ENCODE measurements at regions not wholly inside any gene's neighbourhood (a gene's known extent, or its start where the extent isn't known, plus 50 kb on each side); places are given as distances from the start of the nearest gene placed in this dataset.

DNA sequence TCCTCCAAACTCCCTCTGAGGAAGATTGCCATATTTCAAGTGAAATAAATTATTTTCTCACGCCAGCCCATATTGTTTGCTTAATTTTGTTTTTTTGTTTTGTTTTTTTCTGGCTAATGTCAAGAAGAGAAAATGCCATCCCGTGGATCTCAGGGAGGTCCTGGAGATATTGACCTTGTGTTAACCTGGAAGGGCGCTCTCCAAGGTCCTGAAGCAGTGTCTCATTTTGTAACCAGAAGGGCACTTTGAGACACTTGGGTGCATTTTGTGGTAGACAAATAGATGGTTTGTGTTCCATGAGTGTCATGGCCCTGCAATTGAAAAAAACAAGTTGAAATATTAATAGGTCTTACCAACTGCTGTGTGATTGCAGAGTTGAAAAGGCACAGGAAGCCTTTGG lies 268.9 kb downstream of the SUDS3 start:
- no peaks in the 10 kb centered on the region for H3K36me3 ChIP-seq (replicated peaks in 1 of 2; ENCODE audit: control insufficient read depth in 1 of 2, insufficient read depth in 2 of 2, low read length in 2 of 2)
- no peak overlapping the region for H3K27ac Mint-ChIP-seq
- H3K36me3 Mint-ChIP-seq = no peaks in the 10 kb centered on the region
- no peak overlapping the region for H2AFZ ChIP-seq (ENCODE audit: insufficient read depth, low read depth, low read length, poor library complexity, severe bottlenecking)
- H3K4me3 Mint-ChIP-seq = no peak overlapping the region
- no peak overlapping the region for H3K4me2 ChIP-seq (replicated peaks; ENCODE audit: extremely low read depth, low read length, poor library complexity, severe bottlenecking)
- H3K27me3 Mint-ChIP-seq (ENCODE audit: low read depth in 3 of 3) = peaks cover 0 to 2% (median 0%) of the 10 kb centered on the region in 3 donors
- TF ChIP-seq, protein P1, sequence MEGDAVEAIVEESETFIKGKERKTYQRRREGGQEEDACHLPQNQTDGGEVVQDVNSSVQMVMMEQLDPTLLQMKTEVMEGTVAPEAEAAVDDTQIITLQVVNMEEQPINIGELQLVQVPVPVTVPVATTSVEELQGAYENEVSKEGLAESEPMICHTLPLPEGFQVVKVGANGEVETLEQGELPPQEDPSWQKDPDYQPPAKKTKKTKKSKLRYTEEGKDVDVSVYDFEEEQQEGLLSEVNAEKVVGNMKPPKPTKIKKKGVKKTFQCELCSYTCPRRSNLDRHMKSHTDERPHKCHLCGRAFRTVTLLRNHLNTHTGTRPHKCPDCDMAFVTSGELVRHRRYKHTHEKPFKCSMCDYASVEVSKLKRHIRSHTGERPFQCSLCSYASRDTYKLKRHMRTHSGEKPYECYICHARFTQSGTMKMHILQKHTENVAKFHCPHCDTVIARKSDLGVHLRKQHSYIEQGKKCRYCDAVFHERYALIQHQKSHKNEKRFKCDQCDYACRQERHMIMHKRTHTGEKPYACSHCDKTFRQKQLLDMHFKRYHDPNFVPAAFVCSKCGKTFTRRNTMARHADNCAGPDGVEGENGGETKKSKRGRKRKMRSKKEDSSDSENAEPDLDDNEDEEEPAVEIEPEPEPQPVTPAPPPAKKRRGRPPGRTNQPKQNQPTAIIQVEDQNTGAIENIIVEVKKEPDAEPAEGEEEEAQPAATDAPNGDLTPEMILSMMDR (IDR thresholded peaks at IDR 0.05) = no peak
- DNase-seq = no peak
- H3K4me1 ChIP-seq (ENCODE audit: control insufficient read depth in 1 of 2, insufficient read depth in 2 of 2, low read length in 2 of 2) = no peaks in the 10 kb centered on the region
- H3K79me2 ChIP-seq (ENCODE audit: insufficient read depth, low read length) = no peaks in the 10 kb centered on the region
- H3K27me3 ChIP-seq (ENCODE audit: control insufficient read depth in 2 of 2, insufficient read depth in 2 of 2, low read length in 2 of 2) = no peaks in the 10 kb centered on the region
- no peak overlapping the region for H3K4me3 ChIP-seq (replicated peaks in 1 of 3; ENCODE audit: low read depth in 2 of 3, low read length in 3 of 3)
- peaks cover 0 to 9% (median 1%) of the 10 kb centered on the region in 7 donors for H3K9me3 Mint-ChIP-seq
- intact Hi-C loops (cut with micrococcal nuclease) = no loop called here
- no peak overlapping the region for H3K27ac ChIP-seq (ENCODE audit: low read depth in 1 of 2, low read length in 2 of 2)
- no peaks in the 10 kb centered on the region for H4K20me1 ChIP-seq (ENCODE audit: insufficient read depth, low read length)
- no peak overlapping the region for H3K9ac ChIP-seq (ENCODE audit: insufficient read depth, low read length, poor library complexity, severe bottlenecking)
- WGBS (ENCODE audit: insufficient coverage) = 22% methylated on average over 1 of the region's 3 CpGs
- no peaks in the 10 kb centered on the region for H3K9me3 ChIP-seq (replicated peaks in 1 of 2; ENCODE audit: control insufficient read depth in 1 of 2, insufficient read depth in 1 of 2, low read length in 2 of 2)
- H3K4me1 Mint-ChIP-seq = no peaks in the 10 kb centered on the region

DNA sequence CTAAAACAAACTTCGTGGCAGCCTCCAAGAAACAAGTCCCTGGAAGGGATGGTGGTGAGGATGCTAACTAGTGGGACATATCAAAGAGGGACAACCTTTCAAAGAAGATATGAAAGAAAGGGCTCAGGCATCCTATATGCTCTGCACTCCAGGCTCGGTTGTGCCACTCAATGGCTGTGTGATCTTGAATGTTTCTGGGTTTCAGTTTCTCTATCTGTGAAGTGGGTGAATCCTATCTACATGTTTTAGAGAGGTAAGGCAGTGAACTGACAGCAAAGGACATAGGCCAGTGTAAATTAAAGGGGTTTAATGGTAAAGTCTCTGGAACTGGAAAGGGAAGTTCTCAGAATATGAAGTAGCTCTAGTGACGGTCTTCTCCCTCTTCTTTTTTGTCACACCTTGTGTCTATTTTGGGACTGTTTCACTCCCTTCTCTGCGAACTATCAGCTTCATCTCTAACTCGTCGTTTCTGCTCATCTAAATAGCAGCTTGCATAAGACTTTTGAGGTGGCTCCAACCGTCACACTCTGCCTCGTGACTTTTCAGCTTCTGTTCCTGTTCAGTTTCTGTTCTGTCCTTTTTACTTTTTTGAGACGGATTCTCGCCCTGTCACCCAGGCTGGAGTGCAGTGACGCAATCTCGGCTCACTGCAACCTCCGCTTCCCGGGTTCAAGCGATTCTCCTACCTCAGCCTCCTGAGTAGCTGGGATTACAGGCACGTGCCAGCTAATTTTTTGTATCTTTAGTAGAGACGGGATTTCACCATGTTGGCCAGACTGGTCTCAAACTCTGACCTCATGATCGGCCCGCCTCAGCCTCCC lies 273.6 kb downstream of the SUDS3 start:
- H3K27me3 ChIP-seq (ENCODE audit: control insufficient read depth in 2 of 2, insufficient read depth in 2 of 2, low read length in 2 of 2) = no peaks in the 10 kb centered on the region
- H3K79me2 ChIP-seq (ENCODE audit: insufficient read depth, low read length) = no peaks in the 10 kb centered on the region
- no peak overlapping the region for H3K4me2 ChIP-seq (replicated peaks; ENCODE audit: extremely low read depth, low read length, poor library complexity, severe bottlenecking)
- H3K36me3 ChIP-seq (replicated peaks in 1 of 2; ENCODE audit: control insufficient read depth in 1 of 2, insufficient read depth in 2 of 2, low read length in 2 of 2) = no peaks in the 10 kb centered on the region
- no peak for DNase-seq
- 88% methylated on average over 18 of the region's 19 CpGs for WGBS (ENCODE audit: insufficient coverage)
- Mint-ChIP-seq H3K4me1 (no peaks in the 10 kb centered on the region), H3K27me3 (ENCODE audit: low read depth in 3 of 3) (no peaks in the 10 kb centered on the region), H3K4me3 (no peak overlapping the region), H3K27ac (no peak overlapping the region), H3K36me3 (no peaks in the 10 kb centered on the region), H3K9me3 (peaks cover 0 to 6% (median 1%) of the 10 kb centered on the region in 7 donors)
- no peaks in the 10 kb centered on the region for H3K4me1 ChIP-seq (ENCODE audit: control insufficient read depth in 1 of 2, insufficient read depth in 2 of 2, low read length in 2 of 2)
- H4K20me1 ChIP-seq (ENCODE audit: insufficient read depth, low read length) = no peaks in the 10 kb centered on the region
- no peak overlapping the region for H2AFZ ChIP-seq (ENCODE audit: insufficient read depth, low read depth, low read length, poor library complexity, severe bottlenecking)
- intact Hi-C loops (cut with micrococcal nuclease) = no loop called here
- H3K27ac ChIP-seq (ENCODE audit: low read depth in 1 of 2, low read length in 2 of 2) = no peak overlapping the region
- no peaks in the 10 kb centered on the region for H3K9me3 ChIP-seq (replicated peaks in 1 of 2; ENCODE audit: control insufficient read depth in 1 of 2, insufficient read depth in 1 of 2, low read length in 2 of 2)
- TF ChIP-seq, protein P1 (IDR thresholded peaks at IDR 0.05) = no peak
- H3K9ac ChIP-seq (ENCODE audit: insufficient read depth, low read length, poor library complexity, severe bottlenecking) = no peak overlapping the region
- H3K4me3 ChIP-seq (replicated peaks in 1 of 3; ENCODE audit: low read depth in 2 of 3, low read length in 3 of 3) = no peak overlapping the region
